Epithelial cell of esophagus (primary cell): ENCODE measurements at regions not wholly inside any gene's neighbourhood (a gene's known extent, or its start where the extent isn't known, plus 50 kb on each side); places are given as distances from the start of the nearest gene placed in this dataset.
"Not testable (repeated sequence)": the region's sequence is repeated elsewhere in the genome, so short reads cannot be mapped to it uniquely, and the experiment has no call there.

Source experiments
- DNase-seq: peaks from one replicate; pipeline ENCODE4 v3.0.0; 2010; ENCODE audit warnings: low read depth
- H3K4me3 ChIP-seq: 2 replicates; pipeline ENCODE4 v1.5.1; 2011; ENCODE audit warnings: mild to moderate bottlenecking, low read length, control low read depth
- TF ChIP-seq, protein P1 (sequence below): IDR thresholded peaks from 2 replicates; pipeline ENCODE4 v1.5.1; 2011; ENCODE audit warnings: low read depth, mild to moderate bottlenecking, low read length, control low read depth, inconsistent platforms; ENCODE audit not compliant: insufficient read depth; ENCODE audit errors: missing control alignments

DNA sequence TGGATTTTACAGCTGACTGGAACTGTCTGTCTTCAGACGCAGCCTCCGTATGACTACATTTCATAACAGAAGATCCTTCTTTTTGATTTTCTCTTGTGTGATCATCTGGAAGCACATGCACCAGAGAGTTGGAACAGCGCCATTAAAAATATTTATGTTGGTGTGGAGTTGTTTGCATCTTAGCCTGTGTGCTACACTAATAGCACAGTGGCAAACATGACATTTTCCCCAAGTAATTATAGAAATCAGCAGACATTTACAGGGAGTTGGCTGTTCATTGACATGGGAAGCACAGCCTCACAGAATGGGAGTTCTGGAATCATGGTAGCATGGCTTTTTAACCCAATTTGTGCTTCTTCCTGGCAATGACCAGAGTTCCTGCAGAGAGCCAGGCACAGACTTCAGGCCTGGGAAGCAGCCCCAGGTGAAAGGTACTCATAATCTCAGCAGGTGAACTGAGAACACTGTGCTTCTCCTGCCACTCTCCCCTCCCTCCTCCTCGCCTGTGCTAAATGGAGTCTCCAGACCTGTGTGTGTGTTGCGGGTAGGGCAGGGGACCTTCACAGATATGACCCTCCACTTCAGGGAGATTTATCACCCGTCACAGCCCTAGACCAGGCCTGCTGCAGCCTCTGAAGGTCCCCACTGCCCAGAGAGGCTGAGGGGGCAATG, 82.8 kb upstream of the PLET1 start:
- TF ChIP-seq, protein P1, sequence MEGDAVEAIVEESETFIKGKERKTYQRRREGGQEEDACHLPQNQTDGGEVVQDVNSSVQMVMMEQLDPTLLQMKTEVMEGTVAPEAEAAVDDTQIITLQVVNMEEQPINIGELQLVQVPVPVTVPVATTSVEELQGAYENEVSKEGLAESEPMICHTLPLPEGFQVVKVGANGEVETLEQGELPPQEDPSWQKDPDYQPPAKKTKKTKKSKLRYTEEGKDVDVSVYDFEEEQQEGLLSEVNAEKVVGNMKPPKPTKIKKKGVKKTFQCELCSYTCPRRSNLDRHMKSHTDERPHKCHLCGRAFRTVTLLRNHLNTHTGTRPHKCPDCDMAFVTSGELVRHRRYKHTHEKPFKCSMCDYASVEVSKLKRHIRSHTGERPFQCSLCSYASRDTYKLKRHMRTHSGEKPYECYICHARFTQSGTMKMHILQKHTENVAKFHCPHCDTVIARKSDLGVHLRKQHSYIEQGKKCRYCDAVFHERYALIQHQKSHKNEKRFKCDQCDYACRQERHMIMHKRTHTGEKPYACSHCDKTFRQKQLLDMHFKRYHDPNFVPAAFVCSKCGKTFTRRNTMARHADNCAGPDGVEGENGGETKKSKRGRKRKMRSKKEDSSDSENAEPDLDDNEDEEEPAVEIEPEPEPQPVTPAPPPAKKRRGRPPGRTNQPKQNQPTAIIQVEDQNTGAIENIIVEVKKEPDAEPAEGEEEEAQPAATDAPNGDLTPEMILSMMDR = no peak
- no peak overlapping the region for H3K4me3 ChIP-seq
- peak; percentile 24 for DNase-seq

DNA sequence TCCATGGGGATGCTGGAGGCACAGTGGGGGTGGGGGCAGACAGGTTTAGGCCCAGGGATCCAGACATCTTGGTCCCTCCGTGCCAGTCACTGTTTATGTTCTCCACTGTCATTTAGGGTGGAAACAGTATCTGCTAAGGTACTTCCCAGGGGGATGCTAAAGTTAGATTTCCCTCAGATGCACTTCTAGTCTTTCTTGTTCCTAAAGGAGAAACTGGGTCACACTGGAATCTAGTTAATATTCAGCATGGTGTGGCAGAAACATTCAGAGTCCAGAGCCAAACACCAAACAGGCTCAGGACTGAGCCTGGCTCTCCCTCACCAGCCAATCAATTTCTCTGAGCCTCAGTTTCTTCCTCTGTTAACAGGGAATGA, 83.4 kb upstream of the PLET1 start:
- TF ChIP-seq, protein P1 = no peak
- DNase-seq = no peak
- no peak overlapping the region for H3K4me3 ChIP-seq

DNA sequence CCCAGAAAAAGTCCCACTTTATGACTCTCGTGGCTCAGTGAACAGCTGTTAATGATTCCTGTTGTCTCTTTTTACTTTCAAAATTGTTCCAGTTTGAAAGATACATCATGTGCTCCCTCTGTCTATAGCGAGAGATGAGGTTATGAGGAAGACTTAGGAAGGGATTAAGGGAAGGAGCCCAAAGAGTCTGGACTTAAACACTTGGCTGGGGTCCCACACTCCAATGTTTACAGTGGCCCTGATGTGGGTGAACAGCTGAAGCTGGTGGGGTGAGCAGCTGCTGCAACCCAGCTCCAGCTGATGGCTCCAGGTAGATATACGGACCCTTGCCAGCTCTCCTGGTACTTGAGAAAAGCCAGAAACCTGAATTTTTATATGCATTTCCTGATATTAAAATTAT, 84.5 kb upstream of the PLET1 start:
- TF ChIP-seq, protein P1 = no peak
- DNase-seq = no peak
- no peak overlapping the region for H3K4me3 ChIP-seq

DNA sequence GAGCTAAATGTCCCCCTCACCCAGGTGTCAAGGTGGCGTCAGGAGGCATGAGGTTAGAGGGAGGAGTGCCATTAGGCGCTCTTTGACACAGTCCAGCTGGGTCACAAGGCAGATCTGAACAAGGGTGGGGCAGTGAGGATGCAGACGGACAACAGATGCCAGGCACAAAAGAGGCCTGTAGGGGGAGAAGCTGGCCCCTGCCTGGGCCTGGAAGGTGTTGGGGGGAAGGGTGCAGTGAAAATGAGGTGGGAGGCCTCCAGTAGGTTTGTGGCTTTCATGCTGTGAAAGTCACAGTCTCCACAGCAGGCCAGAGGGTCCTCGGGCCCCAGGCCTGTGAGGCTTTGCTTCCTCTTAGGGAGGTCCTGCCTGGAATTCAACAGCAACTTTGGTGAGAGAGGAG, 85.0 kb upstream of the PLET1 start:
- TF ChIP-seq, protein P1 = peak; percentile 8
- no peak for DNase-seq
- no peak overlapping the region for H3K4me3 ChIP-seq

DNA sequence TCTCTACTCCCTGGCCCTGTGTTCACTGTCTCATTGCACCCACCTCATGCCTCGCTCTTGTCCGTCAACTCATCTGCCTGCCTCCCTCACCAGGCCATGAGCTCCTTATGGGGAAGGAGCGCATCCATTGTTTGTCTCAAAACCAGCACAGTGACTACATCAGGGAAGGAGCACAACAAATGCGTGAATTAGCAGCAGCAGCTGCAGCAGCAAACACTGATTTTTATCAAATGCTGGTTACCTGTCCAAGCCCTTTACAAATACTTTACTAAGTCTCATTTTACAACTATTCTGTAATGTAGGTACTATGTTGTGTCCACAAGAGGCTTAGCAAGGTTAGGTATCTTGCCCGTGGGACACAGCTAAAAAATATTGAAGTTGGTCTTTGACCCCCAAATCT, 85.9 kb upstream of the PLET1 start:
- no peak overlapping the region for H3K4me3 ChIP-seq
- DNase-seq = no peak
- TF ChIP-seq, protein P1 = no peak

DNA sequence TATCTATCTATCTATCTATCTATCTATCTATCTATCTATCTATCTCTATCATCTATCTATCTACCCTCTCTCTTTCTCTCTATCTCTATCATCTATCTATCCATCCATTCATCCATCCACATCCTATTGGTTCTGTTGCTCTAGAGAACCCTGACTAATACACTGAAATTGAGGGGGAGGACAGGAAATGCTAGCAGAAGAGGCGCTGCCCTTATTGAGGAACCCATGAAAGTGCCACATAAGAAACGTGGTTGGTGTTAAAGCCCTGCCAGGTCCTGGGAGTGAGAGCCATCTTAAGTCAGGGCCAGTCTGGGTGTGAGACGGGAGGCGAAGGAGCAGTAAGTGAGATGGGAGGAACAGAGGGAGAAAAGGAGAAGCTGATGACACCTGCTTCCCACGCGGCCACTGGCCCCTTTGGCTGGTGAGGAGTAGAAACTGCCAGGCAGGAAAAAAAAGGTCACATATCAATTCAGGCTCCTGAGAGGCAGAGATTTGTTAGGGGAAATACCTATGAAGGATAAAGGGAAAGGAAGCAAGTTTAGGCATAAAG, 87.9 kb upstream of the PLET1 start:
- TF ChIP-seq, protein P1 = no peak
- H3K4me3 ChIP-seq = no peak overlapping the region
- no peak for DNase-seq

DNA sequence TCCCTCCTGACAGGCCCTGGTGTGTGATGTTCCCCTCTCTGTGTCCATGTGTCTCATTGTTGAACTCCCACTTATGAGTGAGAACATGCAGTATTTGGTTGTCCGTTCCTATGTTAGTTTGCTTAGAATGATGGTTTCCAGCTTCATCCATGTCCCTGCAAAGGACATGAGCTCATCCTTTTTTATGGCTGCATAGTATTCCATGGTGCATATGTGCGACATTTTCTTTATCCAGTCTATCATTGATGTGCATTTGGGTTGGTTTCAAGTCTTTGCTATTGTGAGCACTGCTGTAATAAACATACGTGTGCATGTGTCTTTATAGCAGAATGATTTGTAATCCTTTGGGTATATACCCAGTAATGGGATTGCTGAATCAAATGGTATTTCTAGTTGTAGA, 90.8 kb upstream of the PLET1 start:
- not testable (repeated sequence) for H3K4me3 ChIP-seq, DNase-seq

DNA sequence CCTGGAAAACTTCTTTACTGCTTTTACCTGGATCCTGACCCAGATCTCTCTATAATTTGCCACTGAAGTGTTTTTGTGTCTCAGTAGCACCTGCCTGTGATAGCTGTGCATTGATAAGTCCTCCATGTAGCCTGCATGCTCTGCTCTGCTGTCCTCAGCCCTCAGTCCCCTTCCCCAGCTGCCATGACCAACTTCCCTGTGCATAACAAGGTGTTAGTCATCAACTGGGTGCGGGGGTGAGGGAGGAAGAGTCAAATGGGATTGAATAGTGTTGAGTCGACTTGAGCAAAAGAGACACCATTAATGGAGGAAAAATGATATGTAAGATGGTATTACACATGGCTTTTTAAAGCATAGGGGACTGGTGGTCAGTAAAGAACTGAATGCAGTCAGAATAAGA, 92.2 kb upstream of the PLET1 start:
- H3K4me3 ChIP-seq = no peak overlapping the region
- TF ChIP-seq, protein P1 = no peak
- DNase-seq = peak; percentile 55
